ENCODE measurements at regions not wholly inside any gene's neighbourhood (a gene's known extent, or its start where the extent isn't known, plus 50 kb on each side); places are given as distances from the start of the nearest gene placed in this dataset.
"Not testable (repeated sequence)": the region's sequence is repeated elsewhere in the genome, so short reads cannot be mapped to it uniquely, and the experiment has no call there.

DNA sequence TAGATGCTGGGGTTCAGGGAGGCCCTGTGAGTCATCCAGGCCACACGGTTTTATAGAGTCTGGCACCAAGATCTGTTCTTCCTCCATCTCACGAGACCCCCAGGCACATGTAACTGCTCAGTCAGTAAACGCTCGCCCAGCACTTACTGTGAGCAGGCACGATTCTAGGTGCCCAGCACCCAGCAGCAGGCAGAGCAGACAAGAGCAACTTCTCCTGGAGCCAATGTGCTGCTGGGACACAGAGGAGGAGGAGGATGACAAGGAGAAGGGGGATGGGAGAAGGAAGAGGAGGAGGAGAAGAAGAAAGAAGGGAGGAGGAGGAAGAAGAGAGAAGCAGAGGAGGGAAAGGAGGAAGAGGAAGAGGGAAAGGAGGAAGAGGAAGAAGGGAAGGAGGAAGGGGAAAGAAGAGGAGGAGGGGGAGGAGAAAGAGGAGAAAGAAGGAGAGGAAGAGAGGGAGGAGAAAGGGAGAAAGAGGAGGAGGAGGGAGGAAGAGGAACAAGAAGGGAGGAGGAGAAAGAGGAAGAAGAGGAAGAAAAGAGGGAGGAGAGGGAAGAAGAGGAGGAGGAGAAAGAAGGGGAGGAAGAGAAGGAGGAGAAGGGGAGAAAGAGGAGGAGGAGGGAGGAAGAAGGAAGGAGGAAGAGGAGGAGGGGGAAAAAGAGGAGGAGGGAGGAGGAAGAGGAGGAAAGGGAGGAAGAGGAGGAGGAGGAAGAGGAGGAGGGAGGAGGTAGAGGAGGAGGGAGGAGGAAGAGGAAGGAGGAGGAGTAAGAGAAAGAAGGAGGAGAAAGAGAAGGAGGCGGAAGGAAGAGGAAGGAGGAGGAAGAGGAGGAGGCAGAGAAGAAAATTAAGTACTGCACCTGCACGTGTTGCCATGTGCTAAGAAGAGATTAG is 77.6 kb upstream of the RTL6 start:
- DNase-seq (ENCODE audit: low spot score): no peak

- no peak for DNase-seq (ENCODE audit: low spot score)
Measured at GRCh38 chr22:44574640-44575380, 76.8 kb upstream of the RTL6 start.

DNA sequence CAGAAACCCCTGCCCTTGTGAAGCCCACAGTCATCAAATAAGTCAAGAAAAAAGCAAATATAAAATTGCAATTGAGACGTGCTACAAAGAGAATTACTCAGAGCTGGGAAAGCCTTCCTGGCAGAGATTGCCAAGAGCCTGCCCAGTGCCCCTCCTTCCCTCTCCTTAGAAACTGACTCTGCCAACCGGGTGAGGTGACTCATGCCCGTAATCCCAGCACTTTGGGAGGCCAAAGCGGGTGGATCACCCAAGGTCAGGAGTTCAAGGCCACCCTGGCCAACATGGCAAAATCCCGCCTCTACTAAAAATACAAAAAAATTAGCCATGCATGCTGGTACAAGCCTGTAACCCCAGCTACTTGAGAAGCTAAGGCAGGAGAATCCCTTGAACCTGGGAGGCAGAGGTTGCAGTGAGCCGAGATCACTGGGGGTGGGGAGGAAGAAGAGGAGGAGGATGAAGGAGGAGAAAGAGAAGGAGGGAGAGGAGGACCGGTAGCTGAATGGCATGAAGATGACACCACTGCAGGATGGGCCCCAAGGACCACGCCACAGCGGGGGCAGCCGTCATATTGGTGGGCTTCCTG is 76.1 kb upstream of the RTL6 start:
- no peak for DNase-seq (ENCODE audit: low spot score)

- DNase-seq (ENCODE audit: low spot score): no peak
Measured at GRCh38 chr22:44573451-44573850, 75.4 kb upstream of the RTL6 start.

DNA sequence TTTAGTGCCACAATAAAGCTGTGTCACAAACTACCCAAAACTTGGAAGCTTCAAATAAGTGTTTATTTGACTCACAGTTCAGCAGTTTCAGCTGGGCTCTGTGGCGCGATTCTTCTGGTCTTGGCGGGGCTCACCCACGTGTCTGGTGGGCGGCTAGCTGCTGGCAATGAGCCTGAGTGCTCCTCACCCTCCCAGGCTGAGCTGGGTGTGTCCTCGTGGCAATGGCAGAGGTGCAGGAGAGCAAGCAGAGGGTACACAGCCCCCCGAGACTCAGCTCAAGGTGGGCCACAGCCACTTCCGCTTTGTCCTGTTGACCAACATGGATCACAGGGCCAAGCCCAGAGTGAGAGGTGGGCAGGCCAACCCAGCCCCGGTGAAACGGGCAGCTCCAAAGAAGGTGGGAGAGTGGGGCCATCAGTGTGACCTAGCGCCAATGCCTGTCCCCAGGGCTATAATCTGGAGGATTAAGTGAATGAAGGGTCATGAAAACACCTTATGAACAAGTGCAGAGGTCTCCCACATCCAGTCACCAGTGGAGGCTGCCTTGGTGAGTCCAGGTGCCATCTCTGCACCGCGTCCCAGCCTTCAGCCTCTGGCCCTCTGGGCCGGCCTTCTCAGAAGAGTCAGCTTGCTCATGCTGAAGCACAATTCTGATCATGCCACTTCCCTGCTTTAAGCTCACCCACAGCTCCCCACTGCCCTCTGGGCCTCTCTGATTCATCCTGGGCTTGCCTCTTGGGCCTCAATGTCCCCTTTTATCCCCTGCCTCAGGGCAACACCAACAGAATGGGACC is 74.6 kb upstream of the RTL6 start:
- no peak for DNase-seq (ENCODE audit: low spot score)

- DNase-seq (ENCODE audit: low spot score): no peak
Measured at GRCh38 chr22:44571566-44572413, 73.8 kb upstream of the RTL6 start.

- DNase-seq (ENCODE audit: low spot score): no peak
Measured at GRCh38 chr22:44570476-44571445, 72.7 kb upstream of the RTL6 start.

DNA sequence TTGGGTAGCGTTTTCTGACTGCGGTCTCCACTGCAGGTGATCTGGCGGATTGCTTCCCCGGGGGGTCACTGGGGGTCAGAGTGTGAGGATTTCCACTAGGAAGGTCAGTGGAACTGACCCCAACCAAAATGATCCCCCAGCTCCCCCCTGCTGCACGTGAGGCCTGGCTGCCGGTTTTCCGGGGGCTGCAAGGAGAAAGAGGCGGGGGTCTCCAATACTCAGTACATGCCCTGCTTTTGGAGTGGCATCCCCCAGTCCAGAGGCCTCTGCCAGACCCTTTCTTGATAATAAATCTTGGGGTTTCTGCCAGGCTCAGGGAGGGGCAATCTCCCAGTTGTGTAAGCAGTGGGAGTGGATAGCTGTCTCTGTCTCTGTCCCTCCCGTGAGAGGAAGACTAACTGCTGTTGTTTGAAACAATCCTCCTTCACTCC is 71.5 kb upstream of the RTL6 start:
- no peak for DNase-seq (ENCODE audit: low spot score)

DNA sequence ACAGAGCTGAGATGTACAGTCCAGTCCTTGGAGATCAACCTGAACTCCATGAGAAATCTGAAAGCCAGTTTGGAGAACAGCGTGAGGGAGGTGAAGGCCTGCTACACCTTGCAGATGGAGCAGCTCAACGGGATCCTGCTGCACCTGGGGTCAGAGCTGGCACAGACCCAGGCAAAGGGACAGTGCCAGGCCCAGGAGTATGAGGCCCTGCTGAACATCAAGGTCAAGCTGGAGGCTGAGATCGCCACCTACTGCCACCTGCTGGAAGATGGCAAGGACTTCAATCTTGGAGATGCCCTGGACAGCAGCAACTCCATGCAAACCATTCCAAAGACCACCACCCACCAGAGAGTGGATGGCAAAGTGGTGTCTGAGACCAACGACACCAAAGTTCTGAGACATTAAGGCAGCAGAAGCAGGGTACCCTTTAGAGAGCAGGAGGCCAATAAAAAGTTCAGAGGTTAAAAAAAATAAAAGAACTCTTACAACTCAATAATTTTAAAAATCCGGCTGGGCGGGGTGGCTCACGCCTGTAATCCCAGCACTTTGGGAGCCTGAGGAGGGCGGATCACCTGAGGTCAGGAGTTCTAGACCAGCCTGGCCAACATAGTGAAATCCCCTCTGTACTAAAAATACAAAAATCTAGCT is 69.9 kb upstream of the RTL6 start:
- DNase-seq (ENCODE audit: low spot score): no peak

DNA sequence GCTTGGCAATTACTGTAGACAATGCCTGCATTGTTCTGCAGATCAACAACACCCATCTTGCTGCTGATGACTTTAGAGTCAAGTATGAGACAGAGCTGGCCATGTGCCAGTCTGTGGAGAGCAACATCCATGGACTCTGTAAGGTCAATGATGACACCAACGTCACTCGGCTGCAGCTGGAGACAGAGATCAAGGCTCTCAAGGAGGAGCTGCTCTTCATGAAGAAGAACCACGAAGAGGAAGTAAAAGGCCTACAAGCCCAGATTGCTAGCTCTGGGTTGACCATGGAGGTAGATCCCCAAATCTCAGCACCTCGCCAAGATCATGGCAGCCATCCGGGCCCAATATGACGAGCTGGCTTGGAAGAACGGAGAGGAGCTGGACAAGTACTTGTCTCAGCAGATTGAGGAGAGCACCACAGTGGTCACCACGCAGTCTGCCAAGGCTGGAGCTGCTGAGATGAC is 69.4 kb upstream of the RTL6 start:
- DNase-seq (ENCODE audit: low spot score): not testable (repeated sequence)

GRCh38 chr22:44566911-44567310 is 68.9 kb upstream of the RTL6 start:
- no peak for DNase-seq (ENCODE audit: low spot score)

GRCh38 chr22:44562651-44563050 is 64.6 kb upstream of the RTL6 start:
- not testable (repeated sequence) for DNase-seq (ENCODE audit: low spot score)

DNA sequence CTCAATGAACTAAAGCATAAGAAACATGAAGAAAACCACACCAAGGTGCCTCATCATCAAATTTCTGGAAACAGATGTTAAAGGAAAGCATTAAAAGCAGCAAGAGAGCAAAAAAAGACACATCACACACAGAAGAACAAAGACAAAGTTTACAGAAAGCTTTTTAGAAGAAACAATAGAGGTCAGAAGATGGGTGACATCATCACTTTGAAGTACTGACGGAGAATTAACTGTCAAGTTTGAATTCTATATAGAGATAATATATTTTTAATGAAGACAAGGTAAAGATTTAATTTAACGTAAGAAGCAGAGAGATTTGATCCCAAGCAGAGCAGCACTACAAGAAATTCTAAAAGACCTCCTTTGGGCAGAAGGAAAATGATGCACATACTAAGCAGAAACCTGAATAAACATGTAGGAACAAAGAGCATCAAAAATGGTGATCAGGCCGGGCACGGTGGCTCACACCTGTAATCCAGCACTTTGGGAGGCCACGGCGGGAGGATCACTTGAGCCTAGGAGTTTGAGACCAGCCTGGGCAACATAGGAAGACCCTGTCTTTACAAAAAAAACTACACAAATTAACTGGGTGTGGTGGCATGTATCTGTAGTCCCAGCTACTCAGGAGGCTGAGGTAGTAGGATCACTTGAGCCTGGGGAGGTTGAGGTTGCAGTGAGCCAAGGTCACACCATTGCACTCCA is 63.3 kb upstream of the RTL6 start:
- no peak for DNase-seq (ENCODE audit: low spot score)

DNA sequence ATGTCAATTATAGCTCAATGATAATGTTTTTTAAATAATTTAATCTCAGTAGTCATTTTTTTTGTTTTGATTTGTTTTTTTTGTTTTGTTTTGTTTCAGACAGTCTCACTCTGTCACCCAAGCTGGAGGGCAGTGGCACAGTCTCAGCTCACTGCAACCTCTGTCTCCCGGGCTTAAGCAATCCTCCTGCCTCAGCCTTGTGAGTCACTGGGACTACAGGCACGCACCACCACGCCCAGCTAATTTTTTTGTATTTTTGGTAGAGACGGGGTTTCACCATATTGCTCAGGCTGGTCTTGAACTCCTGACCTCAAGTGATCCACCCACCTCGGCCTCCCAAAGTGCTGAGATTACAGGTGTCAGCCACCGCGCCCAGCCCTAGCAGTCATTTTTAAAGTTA is 60.6 kb upstream of the RTL6 start:
- not testable (repeated sequence) for DNase-seq (ENCODE audit: low spot score)

DNA sequence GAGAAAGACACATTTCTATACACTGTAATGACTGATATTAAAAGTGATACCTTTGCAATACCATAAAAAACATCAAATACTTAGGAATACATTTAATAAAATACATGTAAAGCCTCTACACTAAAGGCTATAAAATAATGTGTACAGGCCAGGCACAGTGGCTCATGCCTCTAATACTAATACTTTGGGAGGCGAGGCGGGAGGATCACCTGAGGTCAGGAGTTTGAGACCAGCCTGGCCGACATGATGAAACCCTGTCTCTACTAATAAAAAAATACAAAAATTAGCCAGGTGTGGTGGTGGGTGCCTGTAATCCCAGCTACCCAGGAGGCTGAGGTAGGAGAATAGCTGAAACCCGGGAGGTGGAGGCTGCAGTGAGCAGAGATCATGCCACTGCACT is 59.8 kb upstream of the RTL6 start:
- not testable (repeated sequence) for DNase-seq (ENCODE audit: low spot score)

- no peak for DNase-seq (ENCODE audit: low spot score)
Measured at GRCh38 chr22:44557064-44557748, 59.2 kb upstream of the RTL6 start.

DNA sequence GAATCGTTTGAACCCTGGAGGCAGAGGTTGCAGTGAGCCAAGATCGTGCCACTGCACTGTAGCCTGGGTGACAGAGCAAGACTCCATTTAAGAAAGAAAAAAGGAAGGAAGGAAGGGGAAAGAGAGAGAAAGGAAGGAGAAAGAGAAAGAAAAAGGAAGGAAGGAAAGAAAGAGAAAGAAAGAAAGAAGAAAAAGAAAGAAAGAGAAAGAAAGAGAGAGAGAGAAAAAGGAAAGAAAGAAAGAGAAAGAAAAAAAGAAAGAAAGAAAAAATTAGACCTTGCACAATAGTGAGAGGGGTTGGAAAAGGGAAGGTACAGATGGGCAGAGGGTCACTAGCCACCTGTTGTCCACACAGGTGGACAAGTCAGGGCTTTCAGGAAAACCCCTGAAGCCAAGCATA is 57.6 kb upstream of the RTL6 start:
- no peak for DNase-seq (ENCODE audit: low spot score)

DNA sequence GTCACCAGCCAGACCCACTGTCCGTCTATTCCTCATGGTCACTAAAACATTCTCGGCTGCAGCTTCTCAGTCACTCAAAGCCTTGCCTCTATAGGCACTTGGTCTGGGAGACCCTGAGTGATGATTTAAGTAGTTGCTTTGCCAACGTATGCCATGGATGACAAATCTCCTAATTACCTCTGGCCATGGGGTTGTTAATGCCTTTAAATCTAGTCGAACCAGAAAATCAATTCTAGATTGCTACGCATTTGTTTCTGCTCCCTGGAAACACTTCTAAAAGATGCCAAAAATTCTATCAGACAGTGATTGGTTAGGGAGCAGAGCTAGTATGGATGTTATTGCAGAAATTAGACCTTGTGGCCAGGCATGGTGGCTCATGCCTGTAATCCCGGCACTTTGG is 57.0 kb upstream of the RTL6 start:
- no peak for DNase-seq (ENCODE audit: low spot score)
